ENCODE measurements at regions not wholly inside any gene's neighbourhood (a gene's known extent, or its start where the extent isn't known, plus 50 kb on each side); places are given as distances from the start of the nearest gene placed in this dataset.

GRCh38 chrX:63922221-63922620 lies 137.2 kb upstream of the ARHGEF9 start:
- no peaks in the 10 kb centered on the region for H3K9me3 ChIP-seq
- POLR2A ChIA-PET, result interaction anchor here (0.9 kb wide), 1 partner anchor 283 kb away, joined by 3 read pairs; the partner anchor contains the start of gene AMER1
- H3K4me1 ChIP-seq, result peaks cover 4% of the 10 kb centered on the region; the same call in 1 of the 3 replicates
- H3K4me3 ChIP-seq, result no peak overlapping the region
- H3K27ac ChIP-seq, result peak overlapping the region; percentile 46 to 72; a peak in 5 of 6 replicates
- peak overlapping the region; percentile 28 for H3K4me2 ChIP-seq
- DNase-seq (ENCODE audit: low read depth in 1 of 2, low spot score in 1 of 2) (peak in 1 of 2 experiments; percentile 46), ATAC-seq (peak; percentile 78 to 81; a peak in 5 of 6 replicates), FAIRE-seq (no peak)
- CTCF ChIA-PET, result no interaction called here
- WGBS (ENCODE audit: missing lambda C conversion rate), result 4% methylated on average over 2 of the region's 2 CpGs
- TF ChIP-seq MAFK (IDR thresholded peaks at IDR 0.05; ENCODE audit: partially characterized antibody), result no peak
- TF ChIP-seq FOSL2 (IDR thresholded peaks at IDR 0.05), result no peak
- TF ChIP-seq FOSL2 (CRISPR knock-in tag; IDR thresholded peaks at IDR 0.05), result no peak
- no peak for TF ChIP-seq RFX5 (IDR thresholded peaks at IDR 0.05)
- TF ChIP-seq JUNB (IDR thresholded peaks at IDR 0.05), result no peak
- TF ChIP-seq TP53 (CRISPR knock-in tag; IDR thresholded peaks at IDR 0.05), result no peak
- TF ChIP-seq FOXS1 (CRISPR knock-in tag; IDR thresholded peaks at IDR 0.05), result no peak
- TF ChIP-seq CBX2 (IDR thresholded peaks at IDR 0.05; ENCODE audit: borderline replicate concordance, low read depth), result no peak
- no peak for TF ChIP-seq ZNF302 (CRISPR knock-in tag; IDR thresholded peaks at IDR 0.05)
- TF ChIP-seq CHD2 (IDR thresholded peaks at IDR 0.05; ENCODE audit: low read length, partially characterized antibody), result no peak
- no peak for TF ChIP-seq RAD21 (conservative IDR thresholded peaks at IDR 0.05 in 1 of 2, IDR thresholded peaks at IDR 0.05 in 1 of 2)
- no peak for TF ChIP-seq POLR2AphosphoS2 (conservative IDR thresholded peaks at IDR 0.05; ENCODE audit: low read length)
- TF ChIP-seq NPAS2 (CRISPR knock-in tag; IDR thresholded peaks at IDR 0.05; ENCODE audit: borderline replicate concordance), result no peak
- no peak for TF ChIP-seq HEYL (CRISPR knock-in tag; IDR thresholded peaks at IDR 0.05)
- TF ChIP-seq SREBF2 (IDR thresholded peaks at IDR 0.05), result no peak

GRCh38 chrX:63920875-63921274 lies 135.9 kb upstream of the ARHGEF9 start:
- TF ChIP-seq HOXA7 (CRISPR knock-in tag; IDR thresholded peaks at IDR 0.05) (no peak), NR3C1 (IDR thresholded peaks at IDR 0.05) (no peak), USF2 (IDR thresholded peaks at IDR 0.05) (no peak), MAZ (IDR thresholded peaks at IDR 0.05; ENCODE audit: borderline replicate concordance, low read depth, low read length) (no peak), HOXB13 (CRISPR knock-in tag; IDR thresholded peaks at IDR 0.05; ENCODE audit: low read depth) (no peak), BCL3 (IDR thresholded peaks at IDR 0.05) (no peak), GATA3 (IDR thresholded peaks at IDR 0.05; ENCODE audit: borderline replicate concordance) (no peak), REST (IDR thresholded peaks at IDR 0.05) (no peak), RNF2 (IDR thresholded peaks at IDR 0.05; ENCODE audit: borderline replicate concordance, low read depth) (no peak)
- 3% methylated on average over 2 of the region's 2 CpGs for WGBS (ENCODE audit: missing lambda C conversion rate)
- ATAC-seq (no peak), FAIRE-seq (no peak), DNase-seq (ENCODE audit: low read depth in 1 of 2, low spot score in 1 of 2) (no peak)
- Histone ChIP-seq H3K9me3 (no peaks in the 10 kb centered on the region), H3K27ac (peak overlapping the region; percentile 35 to 72; a peak in 3 of 6 replicates), H3K4me1 (peaks cover 4% of the 10 kb centered on the region; the same call in 1 of the 3 replicates), H3K4me3 (no peak overlapping the region), H3K4me2 (no peak overlapping the region)
- ChIA-PET CTCF (no interaction called here), POLR2A (no interaction called here)
